ENCODE measurements at regions not wholly inside any gene's neighbourhood (a gene's known extent, or its start where the extent isn't known, plus 50 kb on each side); places are given as distances from the start of the nearest gene placed in this dataset.

GRCh38 chr10:123604506-123604905 is 61.6 kb upstream of the GPR26 start:
- in situ Hi-C loops (cut with HindIII; ENCODE audit: extremely low pct_ligation_motif_present, low pct_unique_long_range_greater_than_20kb), result no loop called here
- H3K36me3 ChIP-seq (replicated peaks in 1 of 2; ENCODE audit: control insufficient read depth in 1 of 2, insufficient read depth in 2 of 2, low read length in 2 of 2), result no peaks in the 10 kb centered on the region
- H3K4me1 ChIP-seq (ENCODE audit: insufficient read depth, low read length), result no peaks in the 10 kb centered on the region
- H3K4me3 ChIP-seq (replicated peaks in 1 of 3; ENCODE audit: insufficient read depth in 1 of 3, low read depth in 2 of 3, low read length in 3 of 3), result no peak overlapping the region
- no peaks in the 10 kb centered on the region for H3K9me3 ChIP-seq (ENCODE audit: low read length)
- ATAC-seq (no peak), FAIRE-seq (no peak), DNase-seq (ENCODE audit: low spot score) (no peak)
- no peak overlapping the region for H3K27ac ChIP-seq (ENCODE audit: extremely low read length, insufficient read depth, low read length)
- 37% methylated on average over 6 of the region's 6 CpGs for WGBS (ENCODE audit: low lambda C conversion rate)
- no TSS peak for BruUV-seq (replicated peaks)
- H3K4me2 ChIP-seq (ENCODE audit: low read depth, low read length), result no peak overlapping the region
- ChIA-PET CTCF (ENCODE audit: low intra/inter-chr PET ratio, low total read pairs) (no interaction called here), POLR2A (no interaction called here)
- H3K27me3 ChIP-seq (ENCODE audit: control insufficient read depth in 1 of 2, insufficient read depth in 2 of 2, low read length in 2 of 2), result peaks cover 0 to 4% of the 10 kb centered on the region in 2 experiments; a peak in 2 of 5 replicates
- H3K9ac ChIP-seq (ENCODE audit: insufficient read depth, low read depth, low read length), result no peak overlapping the region
- TF ChIP-seq, protein P1, sequence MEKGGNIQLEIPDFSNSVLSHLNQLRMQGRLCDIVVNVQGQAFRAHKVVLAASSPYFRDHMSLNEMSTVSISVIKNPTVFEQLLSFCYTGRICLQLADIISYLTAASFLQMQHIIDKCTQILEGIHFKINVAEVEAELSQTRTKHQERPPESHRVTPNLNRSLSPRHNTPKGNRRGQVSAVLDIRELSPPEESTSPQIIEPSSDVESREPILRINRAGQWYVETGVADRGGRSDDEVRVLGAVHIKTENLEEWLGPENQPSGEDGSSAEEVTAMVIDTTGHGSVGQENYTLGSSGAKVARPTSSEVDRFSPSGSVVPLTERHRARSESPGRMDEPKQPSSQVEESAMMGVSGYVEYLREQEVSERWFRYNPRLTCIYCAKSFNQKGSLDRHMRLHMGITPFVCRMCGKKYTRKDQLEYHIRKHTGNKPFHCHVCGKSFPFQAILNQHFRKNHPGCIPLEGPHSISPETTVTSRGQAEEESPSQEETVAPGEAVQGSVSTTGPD (CRISPR knock-in tag; IDR thresholded peaks at IDR 0.05), result no peak
- TF ChIP-seq ZNF138 (CRISPR knock-in tag; IDR thresholded peaks at IDR 0.05; ENCODE audit: low read depth) (no peak), ERF (CRISPR knock-in tag; IDR thresholded peaks at IDR 0.05) (no peak), TBL1XR1 (IDR thresholded peaks at IDR 0.05; ENCODE audit: borderline replicate concordance, low read length, partially characterized antibody) (no peak), SP5 (CRISPR knock-in tag; IDR thresholded peaks at IDR 0.05; ENCODE audit: borderline replicate concordance, low read depth) (no peak), TFAP4 (IDR thresholded peaks at IDR 0.05; ENCODE audit: borderline replicate concordance, low read depth) (no peak), ZNF101 (CRISPR knock-in tag; IDR thresholded peaks at IDR 0.05; ENCODE audit: borderline replicate concordance, low read depth) (no peak), MEIS2 (CRISPR knock-in tag; IDR thresholded peaks at IDR 0.05) (no peak), MIER3 (CRISPR knock-in tag; IDR thresholded peaks at IDR 0.05; ENCODE audit: borderline replicate concordance) (no peak), RBM22 (optimal IDR thresholded peaks at IDR 0.05; ENCODE audit: low read length) (no peak), ZBTB38 (CRISPR knock-in tag; IDR thresholded peaks at IDR 0.05) (no peak), CEBPG (CRISPR knock-in tag; IDR thresholded peaks at IDR 0.05) (no peak), ZBTB1 (CRISPR knock-in tag; IDR thresholded peaks at IDR 0.05; ENCODE audit: borderline replicate concordance) (no peak), PCBP2 (optimal IDR thresholded peaks at IDR 0.05; ENCODE audit: low read depth, low read length, poor library complexity, severe bottlenecking) (no peak)
- TF ChIP-seq, protein P2, sequence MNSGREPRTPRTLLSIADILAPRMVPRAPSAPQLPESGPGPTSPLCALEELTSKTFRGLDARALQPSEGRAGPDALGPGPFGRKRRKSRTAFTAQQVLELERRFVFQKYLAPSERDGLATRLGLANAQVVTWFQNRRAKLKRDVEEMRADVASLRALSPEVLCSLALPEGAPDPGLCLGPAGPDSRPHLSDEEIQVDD (CRISPR knock-in tag; IDR thresholded peaks at IDR 0.05; ENCODE audit: borderline replicate concordance), result no peak
- TF ChIP-seq, protein P3, sequence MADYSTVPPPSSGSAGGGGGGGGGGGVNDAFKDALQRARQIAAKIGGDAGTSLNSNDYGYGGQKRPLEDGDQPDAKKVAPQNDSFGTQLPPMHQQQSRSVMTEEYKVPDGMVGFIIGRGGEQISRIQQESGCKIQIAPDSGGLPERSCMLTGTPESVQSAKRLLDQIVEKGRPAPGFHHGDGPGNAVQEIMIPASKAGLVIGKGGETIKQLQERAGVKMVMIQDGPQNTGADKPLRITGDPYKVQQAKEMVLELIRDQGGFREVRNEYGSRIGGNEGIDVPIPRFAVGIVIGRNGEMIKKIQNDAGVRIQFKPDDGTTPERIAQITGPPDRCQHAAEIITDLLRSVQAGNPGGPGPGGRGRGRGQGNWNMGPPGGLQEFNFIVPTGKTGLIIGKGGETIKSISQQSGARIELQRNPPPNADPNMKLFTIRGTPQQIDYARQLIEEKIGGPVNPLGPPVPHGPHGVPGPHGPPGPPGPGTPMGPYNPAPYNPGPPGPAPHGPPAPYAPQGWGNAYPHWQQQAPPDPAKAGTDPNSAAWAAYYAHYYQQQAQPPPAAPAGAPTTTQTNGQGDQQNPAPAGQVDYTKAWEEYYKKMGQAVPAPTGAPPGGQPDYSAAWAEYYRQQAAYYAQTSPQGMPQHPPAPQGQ (CRISPR knock-in tag; IDR thresholded peaks at IDR 0.05; ENCODE audit: borderline replicate concordance), result no peak
- H3K79me2 ChIP-seq (ENCODE audit: insufficient read depth, low read length), result no peaks in the 10 kb centered on the region
- intact Hi-C loops (cut with micrococcal nuclease; ENCODE audit: unreplicated experiment), result no loop called here
- no peaks in the 10 kb centered on the region for H4K20me1 ChIP-seq (ENCODE audit: insufficient read depth, low read length)
- H2AFZ ChIP-seq (ENCODE audit: low read length), result no peak overlapping the region

All from HepG2 (cell line).